ENCODE measurements at regions not wholly inside any gene's neighbourhood (a gene's known extent, or its start where the extent isn't known, plus 50 kb on each side); places are given as distances from the start of the nearest gene placed in this dataset.
A peak's percentile ranks its signal among the peaks of the same experiment; 100 is the strongest.

- no peak overlapping the region for H3K4me2 ChIP-seq (ENCODE audit: insufficient read depth in 1 of 2, low read depth in 2 of 2, low read length in 2 of 2)
- no peak overlapping the region for H2BK15ac ChIP-seq (ENCODE audit: low read length)
- no peak overlapping the region for H2AFZ ChIP-seq (ENCODE audit: low read length)
- H2BK5ac ChIP-seq (ENCODE audit: low read depth, low read length): no peak overlapping the region
- DNase-seq (ENCODE audit: low read depth in 1 of 2, low spot score in 2 of 2) (no peak), FAIRE-seq (no peak)
- H3K79me1 ChIP-seq (ENCODE audit: low read depth, low read length): no peaks in the 10 kb centered on the region
- H3K23me2 ChIP-seq (ENCODE audit: low read depth, low read length): no peaks in the 10 kb centered on the region
- H3K27me3 ChIP-seq (replicated peaks in 1 of 4; ENCODE audit: control insufficient read depth in 3 of 4, extremely low read depth in 1 of 4, insufficient read depth in 3 of 4, low read length in 3 of 4): no peaks in the 10 kb centered on the region
- H3K9ac ChIP-seq (replicated peaks in 1 of 4; ENCODE audit: extremely low read depth in 1 of 4, low read depth in 3 of 4, low read length in 3 of 4): no peak overlapping the region
- H2BK20ac ChIP-seq (ENCODE audit: low read length): no peak overlapping the region
- H3K56ac ChIP-seq (replicated peaks; ENCODE audit: insufficient read length, low read depth, low read length): no peak overlapping the region
- H4K20me1 ChIP-seq (replicated peaks in 1 of 2; ENCODE audit: control insufficient read depth in 1 of 2, insufficient read depth in 2 of 2, low read length in 2 of 2): no peaks in the 10 kb centered on the region
- no peaks in the 10 kb centered on the region for H3K9me3 ChIP-seq (ENCODE audit: insufficient read depth in 2 of 2, low read depth in 1 of 2, low read length in 1 of 2)
- H3K79me2 ChIP-seq (ENCODE audit: control insufficient read depth in 1 of 2, insufficient read depth in 2 of 2, low read length in 2 of 2): no peaks in the 10 kb centered on the region
- no peak overlapping the region for H3K23ac ChIP-seq (ENCODE audit: insufficient read length)
- H3K14ac ChIP-seq (ENCODE audit: insufficient read length): no peak overlapping the region
- no peak overlapping the region for H3K4ac ChIP-seq (replicated peaks; ENCODE audit: insufficient read length, low read depth, low read length)
- no peak overlapping the region for H3K4me3 ChIP-seq (ENCODE audit: extremely low read depth in 1 of 4, insufficient read depth in 2 of 4, low read depth in 3 of 4, low read length in 4 of 4)
- no peak overlapping the region for H2AK5ac ChIP-seq (ENCODE audit: low read depth, low read length)
- H4K5ac ChIP-seq (ENCODE audit: insufficient read length, low read depth, low read length): no peak overlapping the region
- H3K36me3 ChIP-seq (ENCODE audit: control insufficient read depth in 2 of 4, insufficient read depth in 4 of 4, low read length in 3 of 4): no peaks in the 10 kb centered on the region
- CTCF ChIA-PET (ENCODE audit: partially characterized antibody): interaction anchor here (1.8 kb wide), 1 partner anchor 87 kb away, joined by 4 read pairs; no protein-coding TSS in a partner anchor
- H3K4me1 ChIP-seq (replicated peaks in 1 of 4; ENCODE audit: control insufficient read depth in 3 of 4, insufficient read depth in 4 of 4, low read length in 3 of 4): peaks cover 0 to 5% (median 2%) of the 10 kb centered on the region in 4 experiments; a peak in 1 of 7 replicates
- no peak overlapping the region for H4K91ac ChIP-seq (replicated peaks; ENCODE audit: insufficient read length, low read length)
- no peak overlapping the region for H2BK12ac ChIP-seq (ENCODE audit: low read depth, low read length)
- no peak overlapping the region for H3K18ac ChIP-seq (ENCODE audit: extremely low read depth, low read length)
- no peak overlapping the region for H4K8ac ChIP-seq (ENCODE audit: extremely low read depth, insufficient read depth, low read length)
- peak overlapping the region; percentile 64 for H2BK120ac ChIP-seq (replicated peaks; ENCODE audit: low read depth, low read length)
- no peak overlapping the region for H3K27ac ChIP-seq (ENCODE audit: low read depth, low read length)
- POLR2A ChIA-PET (ENCODE audit: partially characterized antibody): no interaction called here
- WGBS, 2 experiments (ENCODE audit: extremely low coverage in 1 of 2, insufficient coverage in 1 of 2, insufficient read length in 1 of 2, insufficient replicate concordance in 2 of 2, low coverage in 1 of 2, low lambda C conversion rate in 2 of 2, missing lambda C conversion rate in 1 of 2): 87% methylated on average over 4 of the region's 4 CpGs; no CpG with 5 or more reads in 1 of the 2 experiments
- TF ChIP-seq JUN (IDR thresholded peaks at IDR 0.05; ENCODE audit: low read depth, low read length) (no peak), CEBPB (IDR thresholded peaks at IDR 0.05; ENCODE audit: low read depth, low read length) (no peak), POLR2A (IDR thresholded peaks at IDR 0.05; ENCODE audit: control extremely low read depth in 1 of 2, low read depth in 2 of 2, low read length in 2 of 2) (no peak), EGR1 (IDR thresholded peaks at IDR 0.05; ENCODE audit: borderline replicate concordance, low read depth, low read length) (no peak), TAF1 (IDR thresholded peaks at IDR 0.05; ENCODE audit: low read depth, low read length) (no peak), NANOG (IDR thresholded peaks at IDR 0.05; ENCODE audit: insufficient read depth, low read depth, low read length, poor library complexity, severe bottlenecking) (no peak), CHD1 (IDR thresholded peaks at IDR 0.05; ENCODE audit: low read depth, low read length) (no peak), CTBP2 (IDR thresholded peaks at IDR 0.05; ENCODE audit: borderline replicate concordance, insufficient read depth, insufficient read length, low read length) (no peak), POLR2AphosphoS5 (IDR thresholded peaks at IDR 0.05; ENCODE audit: low read depth, low read length) (no peak), KDM4A (IDR thresholded peaks at IDR 0.05; ENCODE audit: low read depth, low read length, severe bottlenecking) (no peak), CBX5 (IDR thresholded peaks at IDR 0.05; ENCODE audit: low read depth, low read length) (no peak), SIRT6 (IDR thresholded peaks at IDR 0.05; ENCODE audit: low read length) (no peak), JUND (IDR thresholded peaks at IDR 0.05; ENCODE audit: low read length) (no peak), POU5F1 (IDR thresholded peaks at IDR 0.05; ENCODE audit: low read depth, low read length) (no peak), SP4 (IDR thresholded peaks at IDR 0.05; ENCODE audit: low read length) (no peak), RBBP5 (IDR thresholded peaks at IDR 0.05; ENCODE audit: borderline replicate concordance, low read depth, low read length) (no peak), SP2 (IDR thresholded peaks at IDR 0.05; ENCODE audit: low read length) (no peak), TEAD4 (IDR thresholded peaks at IDR 0.05; ENCODE audit: low read depth, low read length) (no peak)
Measured at GRCh38 chr15:29990954-29991353, 91.8 kb upstream of the GOLGA8J start.
